GM12878 (cell line): ENCODE measurements at regions not wholly inside any gene's neighbourhood (a gene's known extent, or its start where the extent isn't known, plus 50 kb on each side); places are given as distances from the start of the nearest gene placed in this dataset.

Source experiments
- ATAC-seq: fragments of 200-7000 bp; cut with Tn5 transposase; 3 replicates; pipeline ENCODE4 v1.9.1; 2020; ENCODE audit warnings: mild to moderate bottlenecking, moderate library complexity
- BruUV-seq: library from RNA; stranded (reverse); fragments of 400-500 nt; replicated peaks from 2 replicates; lab custom pipeline; 2021; lab: Mats Ljungman, UMichigan
- CTCF ChIA-PET: fragments of 300-600 bp; sonication (Branson Sonifier 250); formaldehyde crosslinking; extraction: SDS; loops from one replicate; lab custom pipeline; 2021; ENCODE audit warnings: inconsistent platforms; lab: Yijun Ruan, JAX
- POLR2A ChIA-PET: fragments of 350-600 bp; formaldehyde crosslinking; extraction: SDS; loops from one replicate; lab custom pipeline; 2021; ENCODE audit warnings: inconsistent platforms; lab: Charles Lee
- RAD21 ChIA-PET: fragments of 300-600 bp; sonication (Branson Sonifier 250); formaldehyde crosslinking; loops from one replicate; lab custom pipeline; 2023; ENCODE audit warnings: antibody characterized with exemption; ENCODE audit not compliant: unreplicated experiment; lab: Charles Lee
- SMC1A ChIA-PET: fragments of 300-600 bp; sonication (Branson Sonifier 250); formaldehyde crosslinking; loops from one replicate; lab custom pipeline; 2023; ENCODE audit not compliant: unreplicated experiment, uncharacterized antibody; lab: Charles Lee
- DNase-seq: peaks from one replicate; pipeline ENCODE4 v3.0.0-alpha.2; 2011; ENCODE audit warnings: low read depth, low spot score
- FAIRE-seq: peaks from 3 replicates; lab custom pipeline; 2011; peaks lifted over from hg19 to GRCh38; lab: Jason Lieb, UNC
- H2AFZ ChIP-seq: 2 replicates; pipeline ENCODE4 v1.6.0; 2011; ENCODE audit warnings: low read depth, low read length, control low read depth; ENCODE audit not compliant: control insufficient read depth
- H3K27ac ChIP-seq: 2 replicates; pipeline ENCODE4 v1.5.1; 2011; ENCODE audit warnings: control low read depth; ENCODE audit not compliant: control insufficient read depth, insufficient read depth
- H3K27me3 ChIP-seq, 2 experiments: replicated peaks in 1 of 2; 2 replicates each; pipeline versions ENCODE4 v1.6.0 to v1.6.1; 2011; ENCODE audit warnings: low read length in 1 of 2; ENCODE audit not compliant: control insufficient read depth in 2 of 2, insufficient read depth in 2 of 2
- H3K36me3 ChIP-seq, 2 experiments: 2 replicates each; pipeline ENCODE4 v1.5.1; 2011; ENCODE audit warnings: low read length in 1 of 2; ENCODE audit not compliant: control insufficient read depth in 2 of 2, insufficient read depth in 2 of 2
- H3K4me1 ChIP-seq: 2 replicates; pipeline ENCODE4 v1.6.1; 2011; ENCODE audit warnings: mild to moderate bottlenecking, low read length, moderate library complexity, mixed read lengths; ENCODE audit not compliant: control insufficient read depth, insufficient read depth
- H3K4me2 ChIP-seq: 2 replicates; pipeline ENCODE4 v1.6.0; 2011; ENCODE audit warnings: control low read depth; ENCODE audit not compliant: control insufficient read depth, insufficient read depth
- H3K4me3 ChIP-seq: fragments of 200-600 bp; sonication (generic); 2 replicates; pipeline ENCODE4 v1.5.1; 2016
- H3K79me2 ChIP-seq: 2 replicates; pipeline ENCODE4 v1.6.0; 2011; ENCODE audit warnings: low read length; ENCODE audit not compliant: control insufficient read depth, insufficient read depth
- H3K9ac ChIP-seq: 2 replicates; pipeline ENCODE4 v1.8.0; 2011; ENCODE audit warnings: low read length, control low read depth, mixed read lengths; ENCODE audit not compliant: control insufficient read depth, insufficient read depth
- H3K9me3 ChIP-seq: replicated peaks from 3 replicates; pipeline ENCODE4 v1.5.1; 2011; ENCODE audit warnings: mild to moderate bottlenecking, low read length; ENCODE audit not compliant: control insufficient read depth, insufficient read depth
- H4K20me1 ChIP-seq: 2 replicates; pipeline ENCODE4 v1.6.0; 2011; ENCODE audit not compliant: control insufficient read depth, insufficient read depth
- ATF2 ChIP-seq: IDR thresholded peaks from 2 replicates; pipeline ENCODE4 v1.6.1; 2012; ENCODE audit warnings: low read length, inconsistent platforms
- BCLAF1 ChIP-seq: fragments of 450-650 bp; IDR thresholded peaks from 2 replicates; pipeline ENCODE4 v1.6.1; 2017; ENCODE audit warnings: antibody characterized with exemption, mild to moderate bottlenecking, moderate library complexity
- CHD2 ChIP-seq: IDR thresholded peaks from 2 replicates; pipeline ENCODE4 v1.6.1; 2011; ENCODE audit warnings: low read depth, low read length, improper control_type of control experiment, borderline replicate concordance
- CREB1 ChIP-seq: IDR thresholded peaks from 2 replicates; pipeline ENCODE4 v1.6.1; 2012; ENCODE audit warnings: low read depth, mild to moderate bottlenecking, inconsistent platforms
- CREM ChIP-seq: IDR thresholded peaks from 2 replicates; pipeline ENCODE4 v1.6.1; 2014; ENCODE audit warnings: antibody characterized with exemption, low read depth
- ELK1 ChIP-seq: IDR thresholded peaks from 2 replicates; pipeline ENCODE4 v1.6.1; 2012; ENCODE audit warnings: low read depth, low read length, improper control_type of control experiment
- EZH2 ChIP-seq: IDR thresholded peaks from 2 replicates; pipeline ENCODE4 v1.6.1; 2012; ENCODE audit warnings: low read depth, mild to moderate bottlenecking, control low read depth, inconsistent platforms, low read length, borderline replicate concordance; ENCODE audit not compliant: control insufficient read depth
- TAF1 ChIP-seq: IDR thresholded peaks from 2 replicates; pipeline ENCODE4 v1.6.1; 2011; ENCODE audit warnings: mild to moderate bottlenecking, low read depth, low read length, borderline replicate concordance
- USF1 ChIP-seq: IDR thresholded peaks from 2 replicates; pipeline ENCODE4 v1.6.1; 2011; ENCODE audit warnings: borderline replicate concordance, low read depth, mild to moderate bottlenecking, moderate library complexity, mixed read lengths, low read length; ENCODE audit not compliant: insufficient read depth; ENCODE audit errors: extremely low read length
- WGBS: methylation state at CpG from one replicate; pipeline ENCODE4 v1.1.6; 2016; ENCODE audit warnings: low lambda C conversion rate; ENCODE audit not compliant: insufficient replicate concordance, insufficient coverage; ENCODE audit errors: missing lambda C conversion rate; 5-methylcytosine and 5-hydroxymethylcytosine counted together
- in situ Hi-C: fragments of 300-500 bp; cut with MboI; formaldehyde crosslinking; loops from 9 replicates; pipeline ENCODE4 v1.14.3; 2018; ENCODE audit warnings: mixed read lengths
- intact Hi-C: fragments of 100-400 bp; cut with micrococcal nuclease; formaldehyde crosslinking; loops from one replicate; pipeline ENCODE4 v1.14.2; 2022; ENCODE audit not compliant: unreplicated experiment

GRCh38 chr12:83472350-83472749 lies 785.6 kb downstream of the TMTC2 start:
- Histone ChIP-seq H3K4me3 (no peak overlapping the region), H3K27ac (no peak overlapping the region), H3K4me2 (no peak overlapping the region), H2AFZ (no peak overlapping the region), H3K9me3 (no peaks in the 10 kb centered on the region), H3K4me1 (no peaks in the 10 kb centered on the region), H3K79me2 (no peaks in the 10 kb centered on the region), H3K9ac (no peak overlapping the region), H3K27me3 (no peaks in the 10 kb centered on the region), H3K36me3 (no peaks in the 10 kb centered on the region), H4K20me1 (no peaks in the 10 kb centered on the region)
- ChIA-PET POLR2A (no interaction called here), RAD21 (no interaction called here), SMC1A (interaction anchor here (1.0 kb wide), 1 partner anchor 13 kb away, joined by 3 read pairs; no protein-coding TSS in a partner anchor), CTCF (interaction anchor here (1.3 kb wide), 1 partner anchor 786 kb away, joined by 3 read pairs; no protein-coding TSS in a partner anchor)
- intact Hi-C loops (loop anchor here (2.0 to 10.0 kb wide), 2 partner anchors 20 to 788 kb away; partner anchors contain the start of gene TMTC2), in situ Hi-C loops (no loop called here)
- FAIRE-seq (no peak), DNase-seq (no peak), ATAC-seq (no peak)
- no TSS peak for BruUV-seq
- 15% methylated on average over 4 of the region's 4 CpGs for WGBS
- no peak for TF ChIP-seq TAF1
- no peak for TF ChIP-seq BCLAF1
- TF ChIP-seq CREM: no peak
- no peak for TF ChIP-seq CHD2
- no peak for TF ChIP-seq ATF2
- TF ChIP-seq CREB1: no peak
- TF ChIP-seq EZH2: no peak
- TF ChIP-seq USF1: no peak
- TF ChIP-seq ELK1: no peak
